ENCODE measurements at regions not wholly inside any gene's neighbourhood (a gene's known extent, or its start where the extent isn't known, plus 50 kb on each side); places are given as distances from the start of the nearest gene placed in this dataset.
"Not testable (repeated sequence)": the region's sequence is repeated elsewhere in the genome, so short reads cannot be mapped to it uniquely, and the experiment has no call there.

DNA sequence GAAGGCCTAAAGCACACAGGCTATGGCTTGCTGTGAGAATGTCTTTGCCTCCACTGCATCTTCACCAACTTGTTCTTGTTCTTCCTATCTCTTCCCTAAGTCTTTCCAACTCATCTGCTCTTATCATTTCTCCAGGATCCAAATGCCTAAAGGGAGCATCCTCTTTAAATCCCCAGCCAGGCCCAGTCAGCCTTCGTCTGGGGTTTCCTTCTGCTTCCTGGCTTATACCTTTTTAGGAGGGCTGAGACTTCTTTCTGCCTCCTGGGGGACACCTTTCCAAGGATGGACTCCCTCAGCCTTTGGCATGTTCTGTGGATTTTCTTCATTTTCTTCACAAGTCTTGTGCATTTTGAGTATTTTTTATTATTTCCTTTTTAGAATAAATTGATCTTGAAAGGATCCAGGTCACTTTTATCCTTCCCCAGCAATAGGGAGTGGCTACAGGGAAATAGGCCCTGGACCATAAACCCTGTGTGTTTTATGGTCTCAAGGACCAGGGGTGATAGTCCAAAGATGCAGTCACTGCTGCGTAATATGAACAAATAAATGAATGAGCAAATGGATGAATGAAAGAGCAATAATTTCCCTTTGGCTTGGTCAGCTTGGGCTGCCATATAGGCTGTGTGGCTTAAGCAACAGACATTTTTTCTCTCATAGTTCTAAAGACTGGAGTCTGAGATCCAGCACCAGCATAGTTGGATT lies 122.1 kb upstream of the LRIG1 start:
- Mint-ChIP-seq H3K27ac (no peak overlapping the region), H3K27me3 (ENCODE audit: low read depth) (no peaks in the 10 kb centered on the region), H3K36me3 (ENCODE audit: low read depth) (no peaks in the 10 kb centered on the region), H3K9me3 (no peaks in the 10 kb centered on the region), H3K4me1 (ENCODE audit: low read depth) (no peaks in the 10 kb centered on the region), H3K4me3 (ENCODE audit: low read depth) (no peak overlapping the region)
- DNase-seq (ENCODE audit: low spot score) = no peak
- intact Hi-C loops (cut with micrococcal nuclease) = no loop called here

DNA sequence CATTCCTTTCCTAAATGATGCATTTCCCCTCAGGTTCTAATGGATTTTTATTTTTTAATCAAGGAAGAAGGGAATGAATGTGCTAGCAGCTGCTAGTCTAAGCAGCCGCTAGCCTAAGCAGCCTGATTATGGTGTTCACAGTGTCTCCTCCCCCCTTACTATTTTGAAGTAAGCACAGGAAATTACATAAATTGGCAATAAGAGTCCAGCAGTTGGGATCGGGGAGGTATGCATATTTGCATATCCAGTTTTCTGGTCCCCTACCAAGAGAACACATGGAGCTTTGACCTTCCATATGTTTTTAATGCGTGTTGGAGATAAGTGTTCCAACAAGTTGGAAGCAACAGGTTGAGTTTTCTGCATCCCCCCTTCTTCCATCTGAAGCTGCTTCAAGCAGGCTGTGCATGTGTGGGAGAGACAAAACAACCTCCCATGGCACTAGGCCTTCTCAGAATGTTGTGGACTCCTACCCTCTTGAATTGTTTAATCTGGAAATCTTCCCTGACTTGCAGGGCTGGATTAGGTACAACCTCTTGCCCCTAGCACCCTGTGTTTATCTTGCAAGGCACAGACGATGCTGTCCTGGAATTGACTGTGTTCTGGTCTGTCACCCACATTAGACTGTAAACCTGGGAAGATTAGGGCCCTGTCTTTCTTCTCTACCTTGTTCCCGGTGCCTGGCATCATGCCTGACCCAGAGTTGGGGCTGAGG lies 124.8 kb upstream of the LRIG1 start:
- H3K4me1 Mint-ChIP-seq (ENCODE audit: low read depth) = no peaks in the 10 kb centered on the region
- DNase-seq (ENCODE audit: low spot score) = no peak
- H3K27me3 Mint-ChIP-seq (ENCODE audit: low read depth) = no peaks in the 10 kb centered on the region
- intact Hi-C loops (cut with micrococcal nuclease) = no loop called here
- no peaks in the 10 kb centered on the region for H3K36me3 Mint-ChIP-seq (ENCODE audit: low read depth)
- H3K27ac Mint-ChIP-seq = no peak overlapping the region
- H3K4me3 Mint-ChIP-seq (ENCODE audit: low read depth) = no peak overlapping the region
- no peaks in the 10 kb centered on the region for H3K9me3 Mint-ChIP-seq

DNA sequence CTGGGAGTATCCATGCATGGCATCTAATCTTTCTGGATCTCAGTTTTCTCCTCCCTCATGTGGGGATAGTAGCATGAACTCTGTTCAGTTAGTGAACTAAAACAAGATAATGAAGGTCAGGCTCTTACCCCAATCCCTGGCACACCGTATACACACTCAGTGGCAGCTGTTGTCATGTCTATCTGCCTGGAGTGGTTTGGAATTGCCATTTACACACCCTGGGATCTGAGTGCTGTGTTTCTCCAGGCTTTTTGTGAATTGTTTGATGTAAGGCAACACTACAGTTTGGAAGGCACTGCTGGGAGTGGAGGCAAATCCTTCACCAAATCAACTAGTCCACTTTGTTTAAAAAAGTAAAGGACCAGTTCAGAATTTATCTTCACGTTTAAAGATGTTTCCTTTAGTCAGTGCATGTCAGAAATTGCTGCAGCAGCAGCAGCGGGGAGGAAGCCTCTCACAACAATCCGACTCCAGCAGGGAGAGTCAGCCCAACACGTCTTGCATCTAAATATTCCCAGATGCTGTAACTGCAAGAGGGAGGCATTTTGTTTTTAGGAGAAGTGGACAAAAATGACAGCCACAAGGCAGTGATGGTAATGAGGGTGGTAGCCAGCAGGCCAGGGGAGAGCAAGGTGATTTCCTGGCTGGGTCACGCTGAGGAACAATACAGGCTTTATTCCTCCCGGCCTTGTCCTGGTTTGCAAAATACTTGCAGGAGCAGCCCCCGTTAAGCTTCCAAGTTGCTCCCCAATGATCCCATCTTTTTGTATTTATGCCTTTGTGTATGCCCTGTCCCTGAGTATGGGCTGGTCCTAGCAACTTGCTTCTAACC lies 128.5 kb upstream of the LRIG1 start:
- Mint-ChIP-seq H3K4me3 (ENCODE audit: low read depth) (no peak overlapping the region), H3K27me3 (ENCODE audit: low read depth) (no peaks in the 10 kb centered on the region), H3K4me1 (ENCODE audit: low read depth) (no peaks in the 10 kb centered on the region), H3K9me3 (no peaks in the 10 kb centered on the region), H3K27ac (no peak overlapping the region), H3K36me3 (ENCODE audit: low read depth) (no peaks in the 10 kb centered on the region)
- DNase-seq (ENCODE audit: low spot score) = no peak
- intact Hi-C loops (cut with micrococcal nuclease) = no loop called here

DNA sequence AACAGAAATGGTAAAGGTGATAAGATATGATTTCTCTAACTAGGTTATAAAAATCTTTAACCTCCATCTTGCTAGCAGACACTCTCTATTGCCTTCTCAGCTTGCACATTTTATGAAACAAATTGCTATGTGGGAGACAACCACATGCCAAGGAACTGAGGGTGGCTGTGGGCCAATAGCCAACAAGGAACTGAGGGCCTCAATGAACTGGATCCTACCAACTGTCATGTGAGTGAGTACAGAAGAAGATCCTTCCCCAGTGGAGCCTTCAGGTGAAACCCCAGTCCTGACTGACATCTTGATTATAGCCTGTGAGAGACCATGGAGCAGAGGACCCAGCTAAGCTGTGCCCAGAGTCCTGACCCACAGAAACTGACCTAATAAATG lies 129.2 kb upstream of the LRIG1 start:
- Mint-ChIP-seq H3K36me3 (ENCODE audit: low read depth) (no peaks in the 10 kb centered on the region), H3K4me1 (ENCODE audit: low read depth) (no peaks in the 10 kb centered on the region), H3K27me3 (ENCODE audit: low read depth) (no peaks in the 10 kb centered on the region), H3K27ac (no peak overlapping the region), H3K9me3 (no peaks in the 10 kb centered on the region), H3K4me3 (ENCODE audit: low read depth) (no peak overlapping the region)
- intact Hi-C loops (cut with micrococcal nuclease) = no loop called here
- no peak for DNase-seq (ENCODE audit: low spot score)

DNA sequence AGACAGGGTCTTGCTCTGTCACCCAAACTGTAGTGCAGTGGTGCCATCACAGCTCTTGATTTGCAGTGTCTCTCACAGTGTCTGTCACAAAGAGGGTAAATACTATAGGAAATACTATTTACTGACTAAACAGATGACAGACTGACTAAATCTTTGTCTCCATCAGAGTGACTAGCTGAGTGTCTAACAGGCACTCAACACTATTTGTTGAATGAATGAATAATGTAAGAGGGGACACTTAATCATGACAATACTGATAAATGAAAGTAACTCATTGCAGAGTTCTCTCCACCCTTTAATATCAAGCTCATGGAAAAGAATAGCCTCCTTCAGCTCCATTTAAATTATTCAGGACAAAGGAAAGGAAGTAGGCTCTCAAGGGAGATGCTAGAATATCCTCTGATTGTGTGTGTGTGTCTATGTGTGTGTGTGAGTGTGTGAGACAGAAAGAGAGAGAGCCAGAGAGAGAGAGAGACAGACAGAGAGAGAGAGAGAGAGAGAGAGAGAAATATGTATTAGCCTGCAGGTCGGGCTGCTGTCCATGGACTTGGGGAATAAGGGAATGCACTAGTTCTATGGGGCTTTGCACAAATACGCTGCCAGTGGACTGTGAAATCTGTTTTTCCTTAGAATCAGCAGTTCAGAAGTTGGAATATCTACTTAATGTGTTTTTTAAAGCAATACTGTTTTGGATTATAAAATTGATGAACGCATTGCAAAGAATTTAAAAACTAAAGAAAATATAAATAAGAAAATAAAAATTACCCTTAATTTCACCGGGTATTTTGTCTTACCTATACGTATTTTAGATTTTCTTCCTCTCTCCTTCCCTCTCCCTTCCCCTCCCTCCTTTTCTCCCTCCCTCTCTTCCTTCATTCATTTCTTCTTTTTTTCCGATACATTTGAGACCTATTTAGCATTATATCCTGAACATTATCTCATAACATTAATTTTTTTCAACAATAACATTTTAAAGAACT lies 132.9 kb upstream of the LRIG1 start:
- Mint-ChIP-seq H3K36me3 (ENCODE audit: low read depth) (no peaks in the 10 kb centered on the region), H3K4me3 (ENCODE audit: low read depth) (no peak overlapping the region), H3K9me3 (no peaks in the 10 kb centered on the region), H3K4me1 (ENCODE audit: low read depth) (no peaks in the 10 kb centered on the region), H3K27me3 (ENCODE audit: low read depth) (no peaks in the 10 kb centered on the region), H3K27ac (no peak overlapping the region)
- intact Hi-C loops (cut with micrococcal nuclease) = no loop called here
- DNase-seq (ENCODE audit: low spot score) = no peak

DNA sequence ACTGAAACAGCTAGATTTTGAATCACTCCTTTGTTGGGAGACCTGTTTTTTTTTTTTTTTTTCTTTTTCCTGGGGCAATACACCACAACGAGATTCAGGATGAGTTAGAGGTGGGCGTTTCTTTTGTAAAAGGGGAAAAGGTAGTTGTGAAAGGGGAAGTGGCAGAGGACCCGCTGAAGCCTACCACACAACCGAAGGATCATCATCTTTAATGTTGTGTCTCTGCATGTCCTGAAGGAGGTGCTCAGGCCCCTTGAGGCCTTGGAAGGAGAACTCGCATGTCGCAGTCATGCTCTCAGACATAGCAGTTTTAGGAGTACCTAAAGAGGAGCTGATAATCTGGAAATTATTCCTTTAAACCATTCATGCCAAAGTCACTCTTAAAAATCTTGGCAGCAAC lies 137.9 kb upstream of the LRIG1 start:
- H3K4me3 Mint-ChIP-seq (ENCODE audit: low read depth) = no peak overlapping the region
- intact Hi-C loops (cut with micrococcal nuclease) = no loop called here
- H3K36me3 Mint-ChIP-seq (ENCODE audit: low read depth) = no peaks in the 10 kb centered on the region
- H3K27me3 Mint-ChIP-seq (ENCODE audit: low read depth) = no peaks in the 10 kb centered on the region
- H3K9me3 Mint-ChIP-seq = no peaks in the 10 kb centered on the region
- H3K27ac Mint-ChIP-seq = no peak overlapping the region
- no peak for DNase-seq (ENCODE audit: low spot score)
- H3K4me1 Mint-ChIP-seq (ENCODE audit: low read depth) = no peaks in the 10 kb centered on the region

DNA sequence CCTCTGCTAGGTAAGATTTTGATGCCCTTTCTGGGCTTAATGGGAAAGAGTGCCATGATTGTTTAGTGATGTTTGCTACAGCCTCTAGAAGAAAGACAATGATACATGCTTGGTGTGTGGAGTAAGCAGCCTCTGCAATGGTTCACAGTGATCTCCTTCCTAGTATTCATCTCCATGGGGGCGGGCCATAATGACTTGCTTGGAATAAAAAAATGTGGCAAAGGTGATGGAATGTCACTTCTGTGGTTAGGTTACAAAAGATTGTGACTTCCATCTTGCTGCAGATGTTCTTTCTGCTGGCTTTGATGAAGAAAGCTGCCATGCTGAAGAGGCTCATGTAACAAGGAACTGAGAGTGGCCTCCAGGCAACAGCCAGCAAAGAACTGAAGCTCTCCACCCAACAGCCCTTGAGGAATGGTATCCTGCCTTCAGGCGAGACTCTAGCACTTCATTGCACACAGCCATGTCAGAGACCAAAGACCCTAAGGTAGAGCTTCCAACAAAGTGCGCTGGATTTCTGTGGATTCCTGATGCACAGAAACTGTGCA lies 139.1 kb upstream of the LRIG1 start:
- Mint-ChIP-seq H3K27me3 (ENCODE audit: low read depth) (peaks cover 3% of the 10 kb centered on the region), H3K9me3 (no peaks in the 10 kb centered on the region), H3K4me3 (ENCODE audit: low read depth) (no peak overlapping the region), H3K27ac (no peak overlapping the region), H3K36me3 (ENCODE audit: low read depth) (no peaks in the 10 kb centered on the region), H3K4me1 (ENCODE audit: low read depth) (no peaks in the 10 kb centered on the region)
- no peak for DNase-seq (ENCODE audit: low spot score)
- intact Hi-C loops (cut with micrococcal nuclease) = no loop called here

DNA sequence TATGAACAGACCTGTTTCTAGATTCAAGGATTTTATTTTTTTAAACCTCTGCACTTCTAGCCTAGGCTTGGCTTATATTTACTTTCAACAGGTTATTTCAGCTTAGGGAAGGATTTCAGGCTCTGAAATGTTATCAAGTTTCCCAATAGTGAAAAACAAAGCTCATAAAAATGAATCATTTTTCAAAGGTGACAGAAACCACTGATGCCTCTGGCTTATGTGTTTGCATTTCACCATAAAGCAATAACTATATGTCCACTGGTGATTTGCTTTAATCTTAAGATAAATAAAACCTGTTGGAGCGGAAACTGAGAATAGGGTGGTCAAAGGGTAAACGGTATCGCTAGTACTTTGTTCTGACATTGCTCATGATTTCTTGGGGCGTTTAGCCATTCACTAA lies 141.2 kb upstream of the LRIG1 start:
- Mint-ChIP-seq H3K27me3 (ENCODE audit: low read depth) (peaks cover 3% of the 10 kb centered on the region), H3K9me3 (no peaks in the 10 kb centered on the region), H3K4me1 (ENCODE audit: low read depth) (no peaks in the 10 kb centered on the region), H3K4me3 (ENCODE audit: low read depth) (no peak overlapping the region), H3K27ac (no peak overlapping the region), H3K36me3 (ENCODE audit: low read depth) (no peaks in the 10 kb centered on the region)
- intact Hi-C loops (cut with micrococcal nuclease) = no loop called here
- DNase-seq (ENCODE audit: low spot score) = no peak

DNA sequence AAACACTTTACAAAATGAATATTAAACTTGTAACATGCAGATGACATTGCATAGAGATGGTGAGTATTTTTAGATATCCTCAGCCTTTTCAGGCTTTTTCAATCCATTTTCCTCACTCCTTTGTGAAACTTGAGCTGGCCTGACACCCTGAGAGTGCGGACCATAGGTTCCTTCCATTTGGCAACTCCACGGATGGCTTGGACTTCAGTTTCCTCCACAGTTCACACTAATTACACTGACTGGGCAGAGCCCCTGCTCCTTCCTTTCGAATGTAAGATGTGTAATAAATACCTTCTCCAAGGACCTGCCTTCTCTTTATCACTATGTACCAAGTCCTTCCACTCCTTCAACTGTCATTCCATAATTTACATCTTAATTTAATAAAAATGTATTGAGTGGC lies 141.7 kb upstream of the LRIG1 start:
- H3K4me1 Mint-ChIP-seq (ENCODE audit: low read depth) = no peaks in the 10 kb centered on the region
- H3K27me3 Mint-ChIP-seq (ENCODE audit: low read depth) = peaks cover 3% of the 10 kb centered on the region
- intact Hi-C loops (cut with micrococcal nuclease) = no loop called here
- no peak overlapping the region for H3K4me3 Mint-ChIP-seq (ENCODE audit: low read depth)
- H3K36me3 Mint-ChIP-seq (ENCODE audit: low read depth) = no peaks in the 10 kb centered on the region
- H3K27ac Mint-ChIP-seq = no peak overlapping the region
- DNase-seq (ENCODE audit: low spot score) = no peak
- no peaks in the 10 kb centered on the region for H3K9me3 Mint-ChIP-seq

DNA sequence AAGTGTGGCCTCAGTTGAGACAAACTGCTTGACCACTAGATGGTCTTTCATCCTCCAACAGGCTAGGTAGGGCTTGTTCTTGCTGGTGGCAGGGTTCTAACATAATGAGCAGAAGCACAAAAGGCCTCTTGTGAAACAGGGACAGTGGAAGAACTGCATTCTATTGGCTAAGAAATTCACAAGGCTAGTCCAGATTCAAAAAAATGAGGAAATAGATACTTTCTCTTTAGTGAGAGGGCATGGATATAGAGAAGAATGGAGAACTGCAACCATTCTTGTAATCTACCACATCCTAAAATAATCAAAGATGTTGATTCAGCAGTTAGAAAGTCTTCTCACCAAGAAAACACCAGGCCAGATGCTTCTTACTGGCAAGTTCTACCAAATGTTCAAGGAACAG lies 143.7 kb upstream of the LRIG1 start:
- H3K27me3 Mint-ChIP-seq (ENCODE audit: low read depth) = peaks cover 3% of the 10 kb centered on the region
- no peak overlapping the region for H3K27ac Mint-ChIP-seq
- DNase-seq (ENCODE audit: low spot score) = no peak
- intact Hi-C loops (cut with micrococcal nuclease) = no loop called here
- H3K9me3 Mint-ChIP-seq = no peaks in the 10 kb centered on the region
- no peak overlapping the region for H3K4me3 Mint-ChIP-seq (ENCODE audit: low read depth)
- no peaks in the 10 kb centered on the region for H3K4me1 Mint-ChIP-seq (ENCODE audit: low read depth)
- H3K36me3 Mint-ChIP-seq (ENCODE audit: low read depth) = no peaks in the 10 kb centered on the region

DNA sequence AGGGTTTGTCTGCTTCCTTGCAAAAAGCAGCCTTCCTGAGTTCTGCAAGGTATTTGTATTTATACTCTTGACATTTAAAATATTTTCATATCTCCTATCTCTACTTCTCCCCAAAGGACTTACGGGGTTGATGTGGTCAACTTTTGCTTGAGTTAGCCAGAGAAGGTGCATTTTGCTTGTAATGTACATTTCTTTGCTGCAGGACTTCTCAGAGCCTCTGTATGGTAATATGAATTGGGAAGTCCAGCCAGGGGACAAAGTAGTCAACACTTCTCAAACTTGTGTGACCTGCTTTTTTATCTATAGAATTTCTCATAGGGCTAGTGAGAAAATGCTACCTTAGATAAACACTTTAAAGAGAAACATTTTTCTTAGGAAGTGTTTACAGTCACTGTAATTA lies 148.2 kb upstream of the LRIG1 start:
- no peak for DNase-seq (ENCODE audit: low spot score)
- H3K4me1 Mint-ChIP-seq (ENCODE audit: low read depth) = no peaks in the 10 kb centered on the region
- no peak overlapping the region for H3K27ac Mint-ChIP-seq
- no peaks in the 10 kb centered on the region for H3K9me3 Mint-ChIP-seq
- peaks cover 3% of the 10 kb centered on the region for H3K27me3 Mint-ChIP-seq (ENCODE audit: low read depth)
- H3K36me3 Mint-ChIP-seq (ENCODE audit: low read depth) = no peaks in the 10 kb centered on the region
- H3K4me3 Mint-ChIP-seq (ENCODE audit: low read depth) = no peak overlapping the region
- intact Hi-C loops (cut with micrococcal nuclease) = no loop called here

DNA sequence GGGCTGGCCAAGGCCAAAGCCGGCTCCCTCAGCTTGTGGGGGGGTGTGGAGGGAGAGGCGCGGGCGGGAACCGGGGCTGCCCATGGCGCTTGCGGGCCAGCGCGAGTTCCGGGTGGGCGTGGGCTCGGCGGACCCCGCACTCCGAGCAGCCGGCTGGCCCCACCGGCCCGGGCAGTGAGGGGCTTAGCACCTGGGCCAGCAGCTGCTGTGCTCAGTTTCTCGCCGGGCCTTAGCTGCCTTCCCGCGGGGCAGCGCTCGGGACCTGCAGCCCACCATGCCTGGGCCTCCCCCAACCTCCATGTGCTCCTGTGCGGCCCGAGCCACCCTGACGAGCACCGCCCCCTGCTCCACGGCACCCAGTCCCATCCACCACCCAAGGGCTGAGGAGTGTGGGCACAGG lies 150.7 kb upstream of the LRIG1 start:
- H3K9me3 Mint-ChIP-seq; H3K4me3 Mint-ChIP-seq (ENCODE audit: low read depth); DNase-seq (ENCODE audit: low spot score); H3K27me3 Mint-ChIP-seq (ENCODE audit: low read depth); H3K27ac Mint-ChIP-seq; intact Hi-C loops (cut with micrococcal nuclease); H3K4me1 Mint-ChIP-seq (ENCODE audit: low read depth); H3K36me3 Mint-ChIP-seq (ENCODE audit: low read depth): not testable (repeated sequence)

Data from activated T-helper 2 cell treated with anti-CD3 and anti-CD28 coated beads, Interferon-gamma antibody, Interleukin-2, Interleukin-4, amounts not matched to agents 10 μg/mL and 5 μg/mL and 100 μg/mL, durations not matched to agents 14 hours and 24 hours and 36 hours (primary cell).